ENCODE measurements at regions not wholly inside any gene's neighbourhood (a gene's known extent, or its start where the extent isn't known, plus 50 kb on each side); places are given as distances from the start of the nearest gene placed in this dataset.
"Not testable (repeated sequence)": the region's sequence is repeated elsewhere in the genome, so short reads cannot be mapped to it uniquely, and the experiment has no call there.

GRCh38 chr15:20348291-20348899 is 193.2 kb downstream of the GOLGA6L6 start:
- no peak for TF ChIP-seq CTCF (IDR thresholded peaks at IDR 0.05; ENCODE audit: borderline replicate concordance, insufficient read depth, low read depth, low read length)
- no peak overlapping the region for H3K4me3 ChIP-seq (ENCODE audit: low read depth, low read length)

GRCh38 chr15:20346082-20346805 is 195.4 kb downstream of the GOLGA6L6 start:
- no peak overlapping the region for H3K4me3 ChIP-seq (ENCODE audit: low read depth, low read length)
- no peak for TF ChIP-seq CTCF (IDR thresholded peaks at IDR 0.05; ENCODE audit: borderline replicate concordance, insufficient read depth, low read depth, low read length)

- no peak for TF ChIP-seq CTCF (IDR thresholded peaks at IDR 0.05; ENCODE audit: borderline replicate concordance, insufficient read depth, low read depth, low read length)
- H3K4me3 ChIP-seq (ENCODE audit: low read depth, low read length) = no peak overlapping the region
Measured at GRCh38 chr15:20345401-20345958, 196.1 kb downstream of the GOLGA6L6 start.

GRCh38 chr15:20344601-20345400 is 196.8 kb downstream of the GOLGA6L6 start:
- TF ChIP-seq CTCF (IDR thresholded peaks at IDR 0.05; ENCODE audit: borderline replicate concordance, insufficient read depth, low read depth, low read length) = 0 out of 2 replicates have a peak, but pooled peaks have one; percentile 1

GRCh38 chr15:20343395-20344211 is 198.0 kb downstream of the GOLGA6L6 start:
- not testable (repeated sequence) for H3K4me3 ChIP-seq (ENCODE audit: low read depth, low read length)

More at GRCh38 chr15:20344601-20345400, 196.8 kb downstream of the GOLGA6L6 start:
- H3K4me3 ChIP-seq (ENCODE audit: low read depth, low read length) = no peak overlapping the region

GRCh38 chr15:20342601-20343394 is 198.8 kb downstream of the GOLGA6L6 start:
- H3K4me3 ChIP-seq (ENCODE audit: low read depth, low read length) = not testable (repeated sequence)

GRCh38 chr15:20341901-20342600 is 199.5 kb downstream of the GOLGA6L6 start:
- TF ChIP-seq CTCF (IDR thresholded peaks at IDR 0.05; ENCODE audit: borderline replicate concordance, insufficient read depth, low read depth, low read length) = 0 out of 2 replicates have a peak, but pooled peaks have one; percentile 11
- no peak overlapping the region for H3K4me3 ChIP-seq (ENCODE audit: low read depth, low read length)
